ENCODE measurements at regions not wholly inside any gene's neighbourhood (a gene's known extent, or its start where the extent isn't known, plus 50 kb on each side); places are given as distances from the start of the nearest gene placed in this dataset.

GRCh38 chr22:48853627-48854240 is 973.9 kb downstream of the BRD1 start:
- intact Hi-C loops (cut with DNase I), result no loop called here
- DNase-seq (no peak), ATAC-seq (no peak)
- Histone ChIP-seq H3K4me1 (no peaks in the 10 kb centered on the region), H3K9me3 (no peaks in the 10 kb centered on the region), H3K27me3 (peaks cover 0 to 5% (median 0%) of the 10 kb centered on the region in 9 donors), H3K36me3 (no peaks in the 10 kb centered on the region), H3K4me3 (no peak overlapping the region), H3K27ac (no peak overlapping the region)
- 69 to 75% (median 71%) methylated on average over 5 to 7 of the region's 7 CpGs for WGBS, 4 donors
- TF ChIP-seq, protein P1, sequence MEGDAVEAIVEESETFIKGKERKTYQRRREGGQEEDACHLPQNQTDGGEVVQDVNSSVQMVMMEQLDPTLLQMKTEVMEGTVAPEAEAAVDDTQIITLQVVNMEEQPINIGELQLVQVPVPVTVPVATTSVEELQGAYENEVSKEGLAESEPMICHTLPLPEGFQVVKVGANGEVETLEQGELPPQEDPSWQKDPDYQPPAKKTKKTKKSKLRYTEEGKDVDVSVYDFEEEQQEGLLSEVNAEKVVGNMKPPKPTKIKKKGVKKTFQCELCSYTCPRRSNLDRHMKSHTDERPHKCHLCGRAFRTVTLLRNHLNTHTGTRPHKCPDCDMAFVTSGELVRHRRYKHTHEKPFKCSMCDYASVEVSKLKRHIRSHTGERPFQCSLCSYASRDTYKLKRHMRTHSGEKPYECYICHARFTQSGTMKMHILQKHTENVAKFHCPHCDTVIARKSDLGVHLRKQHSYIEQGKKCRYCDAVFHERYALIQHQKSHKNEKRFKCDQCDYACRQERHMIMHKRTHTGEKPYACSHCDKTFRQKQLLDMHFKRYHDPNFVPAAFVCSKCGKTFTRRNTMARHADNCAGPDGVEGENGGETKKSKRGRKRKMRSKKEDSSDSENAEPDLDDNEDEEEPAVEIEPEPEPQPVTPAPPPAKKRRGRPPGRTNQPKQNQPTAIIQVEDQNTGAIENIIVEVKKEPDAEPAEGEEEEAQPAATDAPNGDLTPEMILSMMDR (IDR thresholded peaks at IDR 0.05), result no peak
- no peak for TF ChIP-seq POLR2A (IDR thresholded peaks at IDR 0.05)

GRCh38 chr22:48851933-48852549 is 975.6 kb downstream of the BRD1 start:
- H3K27me3 ChIP-seq, result peaks cover 0 to 6% (median 0%) of the 10 kb centered on the region in 9 donors
- H3K27ac ChIP-seq, result no peak overlapping the region
- no peak overlapping the region for H3K4me3 ChIP-seq
- ATAC-seq (no peak), DNase-seq (no peak)
- H3K4me1 ChIP-seq, result no peaks in the 10 kb centered on the region
- 87 to 89% (median 88%) methylated on average over 12 to 22 of the region's 22 CpGs for WGBS, 4 donors
- no peaks in the 10 kb centered on the region for H3K36me3 ChIP-seq
- intact Hi-C loops (cut with DNase I), result no loop called here
- no peaks in the 10 kb centered on the region for H3K9me3 ChIP-seq
- TF ChIP-seq POLR2A (IDR thresholded peaks at IDR 0.05), result no peak
- TF ChIP-seq, protein P1 (IDR thresholded peaks at IDR 0.05), result no peak

- H3K9me3 ChIP-seq, result no peaks in the 10 kb centered on the region
- H3K4me1 ChIP-seq, result no peaks in the 10 kb centered on the region
- no peak for ATAC-seq
- H3K36me3 ChIP-seq, result no peaks in the 10 kb centered on the region
- H3K27me3 ChIP-seq, result peaks cover 0 to 8% (median 0%) of the 10 kb centered on the region in 9 donors
- DNase-seq, result peak in 1 of 5 donors; percentile 4
- intact Hi-C loops (cut with DNase I), result no loop called here
- no peak overlapping the region for H3K27ac ChIP-seq
- no peak overlapping the region for H3K4me3 ChIP-seq
- no peak for TF ChIP-seq POLR2A (IDR thresholded peaks at IDR 0.05)
- TF ChIP-seq, protein P1 (IDR thresholded peaks at IDR 0.05), result no peak
- 77 to 84% (median 82%) methylated on average over 16 of the region's 16 CpGs for WGBS, 4 donors
These were observed 976.9 kb downstream of the BRD1 start for GRCh38 chr22:48850658-48851287.

DNA sequence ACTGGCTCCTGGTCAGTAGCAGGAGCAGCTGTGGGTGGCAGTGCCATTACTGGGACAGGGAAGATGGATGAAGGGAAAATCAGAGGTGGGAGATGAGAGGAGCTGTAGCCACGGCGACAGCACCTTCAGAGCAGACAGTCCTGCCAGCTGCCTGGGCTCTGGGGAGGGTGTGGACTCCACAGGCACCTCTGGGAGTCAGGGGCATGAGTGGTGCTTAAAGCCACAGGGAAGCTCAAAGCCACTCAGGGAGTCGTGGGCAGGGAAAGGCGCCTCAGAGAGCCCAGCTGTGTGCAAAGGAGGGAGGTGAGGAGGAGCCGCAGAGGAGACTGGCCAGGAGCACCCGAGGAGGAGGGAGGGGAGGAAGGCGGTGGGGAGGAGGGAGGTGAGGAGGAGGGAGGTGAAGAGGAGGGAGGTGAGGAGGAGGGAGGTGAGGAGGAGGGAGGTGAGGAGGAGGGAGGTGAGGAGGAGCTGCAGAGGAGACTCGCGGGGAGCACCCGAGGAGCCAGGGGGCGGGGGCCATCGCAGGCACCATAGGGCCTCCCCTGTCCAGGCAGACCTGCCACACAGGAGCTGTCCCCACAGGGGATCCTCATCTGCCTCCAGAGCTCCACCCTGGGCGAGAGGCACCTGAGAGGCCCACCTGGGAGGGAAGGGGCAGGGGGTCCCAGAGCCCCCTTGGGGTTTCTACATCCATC is 977.6 kb downstream of the BRD1 start:
- WGBS, 4 donors, result 63 to 81% (median 77%) methylated on average over 9 to 12 of the region's 13 CpGs
- DNase-seq (peak in 1 of 5 donors; percentile 2), ATAC-seq (no peak)
- Histone ChIP-seq H3K9me3 (no peaks in the 10 kb centered on the region), H3K27ac (no peak overlapping the region), H3K36me3 (no peaks in the 10 kb centered on the region), H3K27me3 (peaks cover 0 to 10% (median 0%) of the 10 kb centered on the region in 9 donors), H3K4me3 (no peak overlapping the region), H3K4me1 (no peaks in the 10 kb centered on the region)
- intact Hi-C loops (cut with DNase I), result no loop called here
- TF ChIP-seq, protein P1 (IDR thresholded peaks at IDR 0.05), result no peak
- no peak for TF ChIP-seq POLR2A (IDR thresholded peaks at IDR 0.05)

Measured in heart left ventricle (tissue), 16 donors.